ENCODE measurements at regions not wholly inside any gene's neighbourhood (a gene's known extent, or its start where the extent isn't known, plus 50 kb on each side); places are given as distances from the start of the nearest gene placed in this dataset.
A peak's percentile ranks its signal among the peaks of the same experiment; 100 is the strongest.
"Not testable (repeated sequence)": the region's sequence is repeated elsewhere in the genome, so short reads cannot be mapped to it uniquely, and the experiment has no call there.

DNA sequence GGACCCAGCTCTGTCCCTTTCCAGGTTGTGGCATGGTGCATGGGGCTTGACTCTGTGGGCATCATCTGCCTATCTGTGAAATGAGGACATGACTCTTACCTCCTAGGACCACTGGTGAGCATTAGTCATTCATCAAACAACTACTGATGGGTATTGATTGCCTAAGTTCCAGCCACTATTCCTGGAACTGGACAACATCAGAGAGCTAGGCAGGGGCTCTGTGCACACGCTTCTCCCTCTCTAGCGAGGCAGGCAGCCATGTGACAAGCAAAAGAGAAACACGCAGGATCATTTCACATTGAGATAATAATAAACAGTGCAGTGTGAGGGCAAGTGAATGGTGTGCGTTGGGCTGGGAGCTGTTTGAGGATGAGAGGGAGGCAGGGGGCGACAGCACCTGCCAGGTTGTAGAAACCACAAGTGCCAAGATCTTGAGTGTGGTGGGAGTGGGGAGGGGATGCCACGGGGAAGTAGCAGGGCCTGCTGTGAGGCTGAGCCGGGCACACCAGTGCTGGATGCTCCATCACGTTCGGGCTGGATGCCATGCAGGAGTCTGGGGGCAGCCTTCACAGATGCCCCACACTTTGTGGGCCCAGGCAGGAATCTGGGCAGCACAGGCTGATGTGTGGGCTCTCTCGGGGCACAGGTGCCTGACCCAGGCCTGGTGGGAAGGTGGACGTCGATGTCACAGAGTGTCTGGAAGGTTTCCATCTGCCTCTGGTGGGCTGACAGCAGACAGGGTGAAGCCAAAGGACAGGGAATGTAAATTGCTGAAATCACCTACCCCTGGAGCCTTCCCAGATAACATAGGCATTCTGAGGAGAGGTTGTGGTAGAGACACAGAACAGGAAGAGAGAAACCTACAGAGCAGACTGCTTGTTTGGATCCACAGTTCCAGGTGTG, 405.5 kb downstream of the RPS24 start:
- H3K27me3 Mint-ChIP-seq = peaks cover 3% of the 10 kb centered on the region
- H3K27ac Mint-ChIP-seq = no peak overlapping the region
- no peaks in the 10 kb centered on the region for H3K9me3 Mint-ChIP-seq
- ATAC-seq (no peak), DNase-seq (no peak)
- no peaks in the 10 kb centered on the region for H3K36me3 Mint-ChIP-seq (ENCODE audit: low read depth)
- H3K4me1 Mint-ChIP-seq = no peaks in the 10 kb centered on the region
- H3K4me3 Mint-ChIP-seq = no peak overlapping the region

- H3K36me3 Mint-ChIP-seq (ENCODE audit: low read depth) = no peaks in the 10 kb centered on the region
- no peaks in the 10 kb centered on the region for H3K4me1 Mint-ChIP-seq
- H3K9me3 Mint-ChIP-seq = no peaks in the 10 kb centered on the region
- H3K27ac Mint-ChIP-seq = no peak overlapping the region
- DNase-seq = no peak
- ATAC-seq = no peak
- peaks cover 2% of the 10 kb centered on the region for H3K27me3 Mint-ChIP-seq
- H3K4me3 Mint-ChIP-seq = no peak overlapping the region
These were observed 407.3 kb downstream of the RPS24 start for GRCh38 chr10:78441010-78441409.

DNA sequence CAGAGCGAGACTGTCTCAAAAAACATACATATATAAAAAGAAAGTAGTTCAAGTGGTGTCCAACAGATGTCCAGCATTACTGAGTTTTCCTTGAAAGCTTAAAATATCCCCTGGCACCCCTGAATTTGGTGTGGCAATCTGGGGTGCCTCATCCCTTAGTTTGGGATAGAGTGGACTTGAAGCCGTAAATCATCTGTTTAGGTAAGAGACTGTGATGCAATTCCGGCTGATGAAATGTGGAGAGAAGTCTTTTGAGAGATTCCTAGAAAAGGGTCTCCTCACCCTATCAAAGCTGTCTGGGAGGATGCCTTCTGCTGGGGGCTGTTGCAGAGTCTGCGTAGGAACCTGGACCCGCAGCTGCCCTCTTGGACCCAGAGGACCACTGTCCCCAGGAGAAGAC, 408.0 kb downstream of the RPS24 start:
- H3K9me3 Mint-ChIP-seq = no peaks in the 10 kb centered on the region
- ATAC-seq = no peak
- no peak overlapping the region for H3K4me3 Mint-ChIP-seq
- H3K4me1 Mint-ChIP-seq = no peaks in the 10 kb centered on the region
- no peaks in the 10 kb centered on the region for H3K36me3 Mint-ChIP-seq (ENCODE audit: low read depth)
- DNase-seq = no peak
- peaks cover 2% of the 10 kb centered on the region for H3K27me3 Mint-ChIP-seq
- H3K27ac Mint-ChIP-seq = no peak overlapping the region

DNA sequence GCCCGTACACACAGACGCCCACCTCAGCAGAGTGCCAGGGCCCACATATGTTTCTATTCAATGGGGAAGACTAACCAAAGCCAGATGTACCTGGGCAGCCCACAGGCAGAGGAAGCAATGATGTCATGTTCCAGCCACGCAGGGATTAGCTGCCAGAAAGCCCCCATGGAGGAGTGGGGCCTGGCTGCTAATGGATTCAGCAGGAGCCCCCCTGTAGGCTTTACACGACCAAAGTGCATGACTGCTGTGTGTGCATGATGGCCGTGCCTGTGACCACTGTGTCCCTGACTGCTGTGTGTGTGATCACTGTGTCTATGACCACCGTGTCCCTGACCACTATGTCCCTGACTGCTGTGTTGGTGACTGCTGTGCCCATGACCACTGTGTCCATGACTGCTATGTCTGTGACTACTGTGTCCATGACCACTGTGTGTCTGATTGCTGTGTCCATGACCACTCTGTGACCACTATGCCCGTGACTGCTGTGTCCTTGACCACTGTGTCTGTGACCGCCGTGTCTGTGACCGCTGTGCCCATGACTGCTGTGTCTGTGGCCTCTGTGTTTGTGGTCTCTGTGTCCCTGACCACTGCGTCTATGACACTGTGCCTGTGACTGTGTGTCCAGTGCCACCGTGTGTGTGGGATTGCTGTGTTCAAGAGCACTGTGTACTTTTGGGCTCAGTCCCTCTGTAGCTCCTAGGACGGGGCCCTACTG, 409.3 kb downstream of the RPS24 start:
- Mint-ChIP-seq H3K27ac (no peak overlapping the region), H3K27me3 (peaks cover 2% of the 10 kb centered on the region), H3K9me3 (no peaks in the 10 kb centered on the region), H3K36me3 (ENCODE audit: low read depth) (no peaks in the 10 kb centered on the region), H3K4me1 (no peaks in the 10 kb centered on the region), H3K4me3 (no peak overlapping the region)
- DNase-seq (no peak), ATAC-seq (peak; percentile 16)

DNA sequence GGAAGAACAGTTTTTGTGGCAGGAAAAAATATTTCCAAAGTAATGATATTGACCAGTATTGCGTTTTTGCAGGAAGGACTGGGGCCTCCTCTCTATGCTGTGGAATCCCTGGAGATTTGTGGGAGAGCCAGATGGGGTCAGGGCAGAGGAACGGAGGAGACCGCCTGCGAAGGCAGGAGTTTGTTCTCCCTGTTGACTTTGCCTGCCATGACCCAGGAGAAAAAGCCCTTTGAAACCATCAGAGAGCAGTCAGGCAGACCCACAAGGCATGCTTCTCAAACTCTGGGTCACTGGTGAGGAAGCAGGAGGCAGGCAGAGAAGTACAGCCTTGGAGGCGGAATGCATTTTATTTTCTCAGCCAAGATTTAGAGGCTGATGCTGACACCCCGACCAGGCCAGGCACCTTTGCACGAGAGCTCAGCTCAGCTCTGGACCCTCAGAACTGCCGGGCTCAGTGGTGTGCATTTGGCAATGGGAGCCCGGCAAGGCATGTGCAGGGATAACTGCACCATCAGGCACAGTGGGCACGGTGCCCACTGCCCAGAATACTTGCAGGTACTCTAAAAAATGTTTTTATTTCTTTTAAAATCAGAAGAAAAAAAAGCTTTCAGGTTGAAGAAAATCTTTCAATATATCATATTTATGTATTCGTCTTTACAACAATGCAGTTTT, 410.4 kb downstream of the RPS24 start:
- ATAC-seq (no peak), DNase-seq (no peak)
- H3K9me3 Mint-ChIP-seq = no peaks in the 10 kb centered on the region
- H3K27ac Mint-ChIP-seq = no peak overlapping the region
- no peak overlapping the region for H3K4me3 Mint-ChIP-seq
- H3K36me3 Mint-ChIP-seq (ENCODE audit: low read depth) = no peaks in the 10 kb centered on the region
- H3K4me1 Mint-ChIP-seq = no peaks in the 10 kb centered on the region
- peaks cover 2% of the 10 kb centered on the region for H3K27me3 Mint-ChIP-seq

DNA sequence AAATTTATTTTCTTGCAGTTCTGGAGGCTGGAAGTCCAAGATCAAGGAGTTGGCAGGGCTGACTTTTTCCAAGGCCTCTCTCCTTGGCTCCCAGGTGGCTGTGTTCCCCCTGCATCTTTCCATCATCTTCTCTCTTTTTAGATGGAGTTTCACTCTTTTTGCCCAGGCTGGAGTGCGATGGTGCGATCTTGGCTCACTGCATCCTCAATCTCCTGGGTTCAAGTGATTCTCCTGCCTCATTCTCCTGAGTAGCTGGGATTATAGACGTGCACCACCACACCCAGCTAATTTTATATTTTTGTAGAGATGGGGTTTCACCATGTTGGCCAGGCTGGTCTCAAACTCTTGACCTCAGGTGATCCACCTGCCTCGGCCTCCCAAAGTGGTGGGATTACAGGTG, 411.1 kb downstream of the RPS24 start:
- not testable (repeated sequence) for DNase-seq; ATAC-seq; H3K4me3 Mint-ChIP-seq; H3K27ac Mint-ChIP-seq; H3K36me3 Mint-ChIP-seq (ENCODE audit: low read depth); H3K4me1 Mint-ChIP-seq; H3K27me3 Mint-ChIP-seq; H3K9me3 Mint-ChIP-seq

- ATAC-seq (no peak), DNase-seq (no peak)
- Mint-ChIP-seq H3K27me3 (peaks cover 2% of the 10 kb centered on the region), H3K36me3 (ENCODE audit: low read depth) (no peaks in the 10 kb centered on the region), H3K9me3 (no peaks in the 10 kb centered on the region), H3K4me1 (no peaks in the 10 kb centered on the region), H3K27ac (no peak overlapping the region), H3K4me3 (no peak overlapping the region)
These were observed 411.6 kb downstream of the RPS24 start for GRCh38 chr10:78445308-78445707.

DNA sequence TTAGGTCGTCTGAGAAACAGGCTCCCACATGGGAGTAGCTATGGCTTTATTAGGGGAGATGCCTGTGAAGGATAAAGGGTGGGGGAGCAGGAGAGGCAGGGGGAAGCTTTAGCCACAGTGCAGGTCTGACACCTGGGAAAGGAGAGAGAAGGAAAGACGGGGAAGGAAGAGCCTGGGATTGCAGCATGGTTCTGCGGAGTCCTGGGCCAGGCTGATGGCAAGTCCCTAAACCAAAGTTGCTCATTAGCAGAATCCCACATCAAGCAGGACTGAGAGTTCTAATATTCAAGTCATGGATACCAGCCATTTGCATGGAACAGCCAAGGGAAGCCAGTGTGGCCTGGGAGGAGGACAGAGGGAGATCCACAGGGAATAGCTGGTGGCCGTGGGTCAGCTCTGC, 414.8 kb downstream of the RPS24 start:
- Mint-ChIP-seq H3K27me3 (peaks cover 2% of the 10 kb centered on the region), H3K4me1 (no peaks in the 10 kb centered on the region), H3K4me3 (no peak overlapping the region), H3K36me3 (ENCODE audit: low read depth) (no peaks in the 10 kb centered on the region), H3K9me3 (no peaks in the 10 kb centered on the region), H3K27ac (no peak overlapping the region)
- no peak for DNase-seq
- no peak for ATAC-seq

- ATAC-seq = no peak
These were observed 415.3 kb downstream of the RPS24 start for GRCh38 chr10:78448994-78449418.

GRCh38 chr10:78449554-78449953, 415.9 kb downstream of the RPS24 start:
- no peaks in the 10 kb centered on the region for H3K36me3 Mint-ChIP-seq (ENCODE audit: low read depth)
- H3K4me1 Mint-ChIP-seq = no peaks in the 10 kb centered on the region
- DNase-seq (no peak), ATAC-seq (no peak)
- H3K27me3 Mint-ChIP-seq = peaks cover 2% of the 10 kb centered on the region
- H3K9me3 Mint-ChIP-seq = no peaks in the 10 kb centered on the region
- H3K4me3 Mint-ChIP-seq = no peak overlapping the region
- H3K27ac Mint-ChIP-seq = no peak overlapping the region

More at GRCh38 chr10:78448994-78449418, 415.3 kb downstream of the RPS24 start:
- Mint-ChIP-seq H3K9me3 (no peaks in the 10 kb centered on the region), H3K36me3 (ENCODE audit: low read depth) (no peaks in the 10 kb centered on the region), H3K27me3 (peaks cover 2% of the 10 kb centered on the region), H3K4me3 (no peak overlapping the region), H3K27ac (no peak overlapping the region), H3K4me1 (no peaks in the 10 kb centered on the region)
- no peak for DNase-seq

DNA sequence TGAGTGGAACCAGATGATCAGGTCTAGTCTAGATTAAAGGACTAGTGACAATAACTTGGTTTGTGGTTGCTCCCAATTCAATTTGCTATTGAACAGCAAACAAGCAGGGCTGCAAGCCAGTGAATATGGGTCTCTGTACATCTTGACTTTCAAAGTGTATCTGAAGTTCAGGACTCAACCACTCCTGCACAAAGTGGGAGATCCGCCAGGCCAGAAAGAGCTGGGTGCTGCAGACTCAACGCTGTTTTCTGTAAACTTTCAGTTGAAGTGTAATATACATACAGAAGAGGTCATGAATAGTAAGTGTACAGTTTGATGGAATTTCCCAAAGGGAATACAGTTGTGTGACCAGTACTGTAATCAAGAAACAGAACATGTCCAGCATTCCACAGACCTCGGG, 416.6 kb downstream of the RPS24 start:
- no peak for ATAC-seq
- Mint-ChIP-seq H3K4me3 (no peak overlapping the region), H3K4me1 (no peaks in the 10 kb centered on the region)

GRCh38 chr10:78450807-78451485, 417.3 kb downstream of the RPS24 start:
- no peaks in the 10 kb centered on the region for H3K36me3 Mint-ChIP-seq (ENCODE audit: low read depth)
- no peaks in the 10 kb centered on the region for H3K27me3 Mint-ChIP-seq

More for the DNA sequence above, 416.6 kb downstream of the RPS24 start:
- DNase-seq = no peak
- Mint-ChIP-seq H3K36me3 (ENCODE audit: low read depth) (no peaks in the 10 kb centered on the region), H3K27ac (no peak overlapping the region), H3K27me3 (peaks cover 2% of the 10 kb centered on the region), H3K9me3 (no peaks in the 10 kb centered on the region)

DNA sequence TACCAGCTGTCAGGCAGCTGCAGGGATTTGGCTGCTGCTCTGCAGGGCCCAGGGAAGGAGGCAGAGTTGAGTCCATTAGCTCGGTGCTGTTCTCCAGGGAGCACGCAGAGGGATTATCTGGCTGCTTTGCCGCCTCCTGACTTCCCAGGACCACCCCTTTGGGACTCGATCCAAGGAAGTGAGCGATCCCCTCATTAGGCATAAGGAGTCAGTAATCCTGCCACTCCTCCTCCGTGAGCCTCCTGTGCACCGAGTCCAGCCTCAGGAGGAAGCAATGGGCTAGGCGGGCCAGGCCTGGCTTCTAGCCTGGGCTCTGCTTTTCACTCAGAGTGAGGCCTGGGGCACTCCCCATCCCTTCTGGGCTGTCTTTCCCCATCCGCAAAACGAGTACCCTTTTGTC, 417.9 kb downstream of the RPS24 start:
- no peak overlapping the region for H3K4me3 Mint-ChIP-seq
- ATAC-seq = no peak
- no peak for DNase-seq
- no peaks in the 10 kb centered on the region for H3K36me3 Mint-ChIP-seq (ENCODE audit: low read depth)
- H3K27me3 Mint-ChIP-seq = no peaks in the 10 kb centered on the region
- H3K27ac Mint-ChIP-seq = no peak overlapping the region
- H3K4me1 Mint-ChIP-seq = no peaks in the 10 kb centered on the region
- no peaks in the 10 kb centered on the region for H3K9me3 Mint-ChIP-seq

More at GRCh38 chr10:78450807-78451485, 417.3 kb downstream of the RPS24 start:
- no peak for DNase-seq
- ATAC-seq = no peak
- no peaks in the 10 kb centered on the region for H3K4me1 Mint-ChIP-seq
- no peak overlapping the region for H3K27ac Mint-ChIP-seq
- H3K9me3 Mint-ChIP-seq = no peaks in the 10 kb centered on the region
- no peak overlapping the region for H3K4me3 Mint-ChIP-seq

DNA sequence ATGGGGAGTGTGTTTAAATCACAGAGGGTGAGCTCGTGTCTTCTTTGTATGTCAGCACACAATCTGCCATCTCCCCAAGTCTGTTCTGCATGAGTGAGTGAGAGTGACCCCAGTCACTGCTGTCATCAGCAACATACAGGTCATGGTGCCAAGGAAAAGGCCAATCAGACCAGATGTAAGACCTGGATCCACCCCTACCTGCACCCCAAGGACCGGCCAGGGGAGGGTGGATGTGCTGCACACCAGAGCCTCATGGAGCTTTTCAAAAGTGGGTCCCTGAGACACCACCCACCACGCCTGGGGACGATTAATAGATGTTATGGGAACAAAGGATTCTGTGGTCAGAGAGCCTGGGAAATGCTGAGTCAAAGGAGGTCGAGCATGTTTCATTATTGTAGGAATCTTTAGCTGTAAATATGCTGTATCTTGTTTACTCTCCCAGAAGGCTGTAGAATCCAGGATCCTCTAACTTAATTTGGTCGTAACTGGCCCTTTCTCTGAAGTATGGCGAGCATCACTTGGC, 420.5 kb downstream of the RPS24 start:
- no peaks in the 10 kb centered on the region for H3K36me3 Mint-ChIP-seq (ENCODE audit: low read depth)
- no peak overlapping the region for H3K4me3 Mint-ChIP-seq
- ATAC-seq = no peak
- H3K9me3 Mint-ChIP-seq = no peaks in the 10 kb centered on the region
- no peak for DNase-seq
- H3K27ac Mint-ChIP-seq = no peak overlapping the region
- H3K27me3 Mint-ChIP-seq = no peaks in the 10 kb centered on the region
- no peaks in the 10 kb centered on the region for H3K4me1 Mint-ChIP-seq

Data from activated naive CD8-positive, alpha-beta T cell treated with anti-CD3 and anti-CD28 coated beads, Interleukin-2, amount 50 U/mL, for 24 hours (primary cell).